ENCODE measurements at regions not wholly inside any gene's neighbourhood (a gene's known extent, or its start where the extent isn't known, plus 50 kb on each side); places are given as distances from the start of the nearest gene placed in this dataset.

- no peak for ATAC-seq (replicated peaks in 1 of 4)
- Histone ChIP-seq H3K27ac (ENCODE audit: low read length) (no peak overlapping the region), H3K9me3 (no peaks in the 10 kb centered on the region), H3K4me3 (ENCODE audit: control insufficient read depth in 1 of 2, extremely low read depth in 1 of 2, low read length in 1 of 2) (no peak overlapping the region), H3K27me3 (replicated peaks in 1 of 2; ENCODE audit: control insufficient read depth in 2 of 2, extremely low read depth in 1 of 2, insufficient read depth in 2 of 2, low read length in 1 of 2) (peaks cover 0 to 7% of the 10 kb centered on the region in 2 experiments), H3K36me3 (ENCODE audit: control insufficient read depth in 2 of 2, extremely low read depth in 1 of 2, insufficient read depth in 1 of 2, low read length in 1 of 2) (no peaks in the 10 kb centered on the region), H3K4me1 (ENCODE audit: control insufficient read depth in 1 of 2, extremely low read depth in 1 of 2, insufficient read depth in 2 of 2, low read length in 2 of 2) (no peaks in the 10 kb centered on the region)
- H3K27me3 Mint-ChIP-seq: peaks cover 0 to 4% of the 10 kb centered on the region in 2 donors
- no peak overlapping the region for H3K4me3 Mint-ChIP-seq
- ChIA-PET POLR2A (no interaction called here), CTCF (interaction anchor here in 1 of 2 donors (0.6 kb wide), 1 partner anchor 673 kb away, joined by 5 read pairs; no protein-coding TSS in a partner anchor)
- WGBS (ENCODE audit: insufficient coverage): 84% methylated on average over 3 of the region's 10 CpGs
- no peaks in the 10 kb centered on the region for H3K36me3 Mint-ChIP-seq
- peaks cover 0 to 4% (median 3%) of the 10 kb centered on the region in 3 donors for H3K4me1 Mint-ChIP-seq
- no peaks in the 10 kb centered on the region for H3K9me3 Mint-ChIP-seq
- DNase-seq: no peak
- no peak overlapping the region for H3K27ac Mint-ChIP-seq
Observed at GRCh38 chr18:49656073-49656692, 94.3 kb downstream of the LIPG start.

GRCh38 chr18:49655266-49656072, 93.6 kb downstream of the LIPG start:
- H3K27ac Mint-ChIP-seq: no peak overlapping the region
- no peaks in the 10 kb centered on the region for H3K36me3 Mint-ChIP-seq
- no peak overlapping the region for H3K4me3 Mint-ChIP-seq
- WGBS (ENCODE audit: insufficient coverage): 82% methylated on average over 7 of the region's 13 CpGs
- H3K4me3 ChIP-seq (ENCODE audit: control insufficient read depth in 1 of 2, extremely low read depth in 1 of 2, low read length in 1 of 2): no peak overlapping the region
- no peaks in the 10 kb centered on the region for H3K4me1 ChIP-seq (ENCODE audit: control insufficient read depth in 1 of 2, extremely low read depth in 1 of 2, insufficient read depth in 2 of 2, low read length in 2 of 2)
- ATAC-seq (replicated peaks in 1 of 4): no peak
- H3K27ac ChIP-seq (ENCODE audit: low read length): no peak overlapping the region
- H3K9me3 Mint-ChIP-seq: no peaks in the 10 kb centered on the region
- H3K27me3 ChIP-seq (replicated peaks in 1 of 2; ENCODE audit: control insufficient read depth in 2 of 2, extremely low read depth in 1 of 2, insufficient read depth in 2 of 2, low read length in 1 of 2): peaks cover 0 to 6% of the 10 kb centered on the region in 2 experiments
- H3K27me3 Mint-ChIP-seq: peaks cover 0 to 4% of the 10 kb centered on the region in 2 donors
- ChIA-PET CTCF (no interaction called here), POLR2A (no interaction called here)
- DNase-seq: no peak
- H3K4me1 Mint-ChIP-seq: peaks cover 0 to 4% (median 3%) of the 10 kb centered on the region in 3 donors
- H3K36me3 ChIP-seq (ENCODE audit: control insufficient read depth in 2 of 2, extremely low read depth in 1 of 2, insufficient read depth in 1 of 2, low read length in 1 of 2): no peaks in the 10 kb centered on the region
- no peaks in the 10 kb centered on the region for H3K9me3 ChIP-seq

GRCh38 chr18:49654347-49654746, 92.5 kb downstream of the LIPG start:
- no peaks in the 10 kb centered on the region for H3K9me3 Mint-ChIP-seq
- WGBS (ENCODE audit: insufficient coverage): 20% methylated on average over 1 of the region's 2 CpGs
- Histone ChIP-seq H3K36me3 (ENCODE audit: control insufficient read depth in 2 of 2, extremely low read depth in 1 of 2, insufficient read depth in 1 of 2, low read length in 1 of 2) (no peaks in the 10 kb centered on the region), H3K4me3 (ENCODE audit: control insufficient read depth in 1 of 2, extremely low read depth in 1 of 2, low read length in 1 of 2) (no peak overlapping the region), H3K9me3 (no peaks in the 10 kb centered on the region), H3K27ac (ENCODE audit: low read length) (no peak overlapping the region), H3K27me3 (replicated peaks in 1 of 2; ENCODE audit: control insufficient read depth in 2 of 2, extremely low read depth in 1 of 2, insufficient read depth in 2 of 2, low read length in 1 of 2) (peaks cover 0 to 6% of the 10 kb centered on the region in 2 experiments), H3K4me1 (ENCODE audit: control insufficient read depth in 1 of 2, extremely low read depth in 1 of 2, insufficient read depth in 2 of 2, low read length in 2 of 2) (no peaks in the 10 kb centered on the region)
- ATAC-seq (replicated peaks in 1 of 4): no peak
- CTCF ChIA-PET: no interaction called here
- no peak overlapping the region for H3K27ac Mint-ChIP-seq
- peaks cover 0 to 4% (median 3%) of the 10 kb centered on the region in 3 donors for H3K4me1 Mint-ChIP-seq
- H3K4me3 Mint-ChIP-seq: no peak overlapping the region
- DNase-seq: no peak
- no peaks in the 10 kb centered on the region for H3K27me3 Mint-ChIP-seq
- POLR2A ChIA-PET: interaction anchor here in 1 of 2 donors (0.6 kb wide), 1 partner anchor 191 kb away, joined by 3 read pairs; no protein-coding TSS in a partner anchor
- H3K36me3 Mint-ChIP-seq: no peaks in the 10 kb centered on the region

GRCh38 chr18:49652881-49653724, 91.2 kb downstream of the LIPG start:
- Mint-ChIP-seq H3K36me3 (no peaks in the 10 kb centered on the region), H3K4me1 (peaks cover 0 to 4% (median 3%) of the 10 kb centered on the region in 3 donors), H3K27me3 (no peaks in the 10 kb centered on the region), H3K27ac (no peak overlapping the region), H3K9me3 (no peaks in the 10 kb centered on the region), H3K4me3 (no peak overlapping the region)
- ChIA-PET POLR2A (no interaction called here), CTCF (interaction anchor here in 1 of 2 donors (0.6 kb wide), 1 partner anchor 97 kb away, joined by 5 read pairs; no protein-coding TSS in a partner anchor)
- Histone ChIP-seq H3K36me3 (ENCODE audit: control insufficient read depth in 2 of 2, extremely low read depth in 1 of 2, insufficient read depth in 1 of 2, low read length in 1 of 2) (no peaks in the 10 kb centered on the region), H3K4me3 (ENCODE audit: control insufficient read depth in 1 of 2, extremely low read depth in 1 of 2, low read length in 1 of 2) (no peak overlapping the region), H3K27ac (ENCODE audit: low read length) (no peak overlapping the region), H3K9me3 (no peaks in the 10 kb centered on the region), H3K4me1 (ENCODE audit: control insufficient read depth in 1 of 2, extremely low read depth in 1 of 2, insufficient read depth in 2 of 2, low read length in 2 of 2) (no peaks in the 10 kb centered on the region), H3K27me3 (replicated peaks in 1 of 2; ENCODE audit: control insufficient read depth in 2 of 2, extremely low read depth in 1 of 2, insufficient read depth in 2 of 2, low read length in 1 of 2) (peaks cover 0 to 3% of the 10 kb centered on the region in 2 experiments)
- 94% methylated on average over 3 of the region's 6 CpGs for WGBS (ENCODE audit: insufficient coverage)
- DNase-seq (no peak), ATAC-seq (replicated peaks in 1 of 4) (no peak)

DNA sequence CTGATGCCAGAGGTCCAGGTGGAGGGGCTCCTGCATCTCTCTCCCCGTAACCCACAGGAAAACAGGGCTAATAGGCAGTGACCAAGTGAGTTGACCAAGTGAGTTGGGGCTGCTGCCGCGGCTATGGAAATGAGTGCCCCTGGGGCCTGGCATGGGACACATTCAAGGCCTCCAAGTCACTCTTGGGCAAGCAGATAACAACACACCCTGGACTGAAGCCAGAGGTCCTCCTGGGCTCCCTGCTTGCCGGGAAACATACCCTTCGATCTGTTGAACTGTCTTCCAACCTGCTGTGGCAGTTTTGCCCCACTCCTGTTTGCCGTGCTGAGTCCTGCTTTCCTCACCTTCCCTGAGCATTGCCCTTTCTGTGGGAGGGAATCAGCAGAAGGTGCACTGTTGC, 89.2 kb downstream of the LIPG start:
- WGBS (ENCODE audit: insufficient coverage): 97% methylated on average over 5 of the region's 6 CpGs
- Histone ChIP-seq H3K27me3 (replicated peaks in 1 of 2; ENCODE audit: control insufficient read depth in 2 of 2, extremely low read depth in 1 of 2, insufficient read depth in 2 of 2, low read length in 1 of 2) (peaks cover 0 to 3% of the 10 kb centered on the region in 2 experiments), H3K9me3 (no peaks in the 10 kb centered on the region), H3K27ac (ENCODE audit: low read length) (no peak overlapping the region), H3K36me3 (ENCODE audit: control insufficient read depth in 2 of 2, extremely low read depth in 1 of 2, insufficient read depth in 1 of 2, low read length in 1 of 2) (no peaks in the 10 kb centered on the region), H3K4me1 (ENCODE audit: control insufficient read depth in 1 of 2, extremely low read depth in 1 of 2, insufficient read depth in 2 of 2, low read length in 2 of 2) (no peaks in the 10 kb centered on the region), H3K4me3 (ENCODE audit: control insufficient read depth in 1 of 2, extremely low read depth in 1 of 2, low read length in 1 of 2) (no peak overlapping the region)
- ATAC-seq (replicated peaks in 1 of 4) (no peak), DNase-seq (no peak)
- Mint-ChIP-seq H3K4me1 (peaks cover 0 to 4% (median 3%) of the 10 kb centered on the region in 3 donors), H3K27me3 (no peaks in the 10 kb centered on the region), H3K27ac (no peak overlapping the region), H3K9me3 (no peaks in the 10 kb centered on the region), H3K4me3 (no peak overlapping the region), H3K36me3 (no peaks in the 10 kb centered on the region)
- ChIA-PET CTCF (no interaction called here), POLR2A (no interaction called here)

DNA sequence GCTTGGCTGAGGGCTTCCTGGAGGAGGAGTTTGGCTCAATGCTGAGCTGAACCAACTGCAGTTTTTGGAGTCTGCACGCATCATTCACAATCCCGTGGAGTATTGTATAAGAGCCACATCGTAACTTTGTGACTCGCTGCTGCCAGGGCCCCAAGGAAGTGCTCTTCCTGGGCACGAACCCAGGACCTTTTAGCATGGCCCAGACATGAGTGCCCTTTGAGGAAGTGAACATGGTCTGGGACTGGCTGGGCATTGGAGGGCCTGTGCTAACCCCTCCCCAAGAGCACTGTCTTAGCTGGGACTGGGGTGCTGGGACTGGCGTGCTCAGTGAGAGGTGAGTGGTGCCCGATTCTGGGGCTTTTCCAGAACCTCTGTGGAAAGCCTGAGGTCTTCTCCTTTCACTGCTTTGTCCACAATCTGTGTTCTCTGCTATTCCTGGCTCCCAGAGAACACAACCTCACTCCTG, 88.6 kb downstream of the LIPG start:
- ChIA-PET POLR2A (no interaction called here), CTCF (interaction anchor here in 1 of 2 donors (0.6 kb wide), 1 partner anchor 217 kb away, joined by 3 read pairs; no protein-coding TSS in a partner anchor)
- Mint-ChIP-seq H3K27me3 (no peaks in the 10 kb centered on the region), H3K36me3 (no peaks in the 10 kb centered on the region), H3K4me1 (peaks cover 0 to 4% (median 3%) of the 10 kb centered on the region in 3 donors), H3K27ac (no peak overlapping the region), H3K4me3 (no peak overlapping the region), H3K9me3 (no peaks in the 10 kb centered on the region)
- WGBS (ENCODE audit: insufficient coverage): 90% methylated on average over 3 of the region's 7 CpGs
- H3K36me3 ChIP-seq (ENCODE audit: control insufficient read depth in 2 of 2, extremely low read depth in 1 of 2, insufficient read depth in 1 of 2, low read length in 1 of 2): no peaks in the 10 kb centered on the region
- DNase-seq (no peak), ATAC-seq (replicated peaks in 1 of 4) (no peak)
- H3K4me1 ChIP-seq (ENCODE audit: control insufficient read depth in 1 of 2, extremely low read depth in 1 of 2, insufficient read depth in 2 of 2, low read length in 2 of 2): no peaks in the 10 kb centered on the region
- H3K4me3 ChIP-seq (ENCODE audit: control insufficient read depth in 1 of 2, extremely low read depth in 1 of 2, low read length in 1 of 2): no peak overlapping the region
- H3K9me3 ChIP-seq: no peaks in the 10 kb centered on the region
- no peak overlapping the region for H3K27ac ChIP-seq (ENCODE audit: low read length)
- H3K27me3 ChIP-seq (replicated peaks in 1 of 2; ENCODE audit: control insufficient read depth in 2 of 2, extremely low read depth in 1 of 2, insufficient read depth in 2 of 2, low read length in 1 of 2): peaks cover 0 to 3% of the 10 kb centered on the region in 2 experiments
